ENCODE measurements at regions not wholly inside any gene's neighbourhood (a gene's known extent, or its start where the extent isn't known, plus 50 kb on each side); places are given as distances from the start of the nearest gene placed in this dataset.

DNA sequence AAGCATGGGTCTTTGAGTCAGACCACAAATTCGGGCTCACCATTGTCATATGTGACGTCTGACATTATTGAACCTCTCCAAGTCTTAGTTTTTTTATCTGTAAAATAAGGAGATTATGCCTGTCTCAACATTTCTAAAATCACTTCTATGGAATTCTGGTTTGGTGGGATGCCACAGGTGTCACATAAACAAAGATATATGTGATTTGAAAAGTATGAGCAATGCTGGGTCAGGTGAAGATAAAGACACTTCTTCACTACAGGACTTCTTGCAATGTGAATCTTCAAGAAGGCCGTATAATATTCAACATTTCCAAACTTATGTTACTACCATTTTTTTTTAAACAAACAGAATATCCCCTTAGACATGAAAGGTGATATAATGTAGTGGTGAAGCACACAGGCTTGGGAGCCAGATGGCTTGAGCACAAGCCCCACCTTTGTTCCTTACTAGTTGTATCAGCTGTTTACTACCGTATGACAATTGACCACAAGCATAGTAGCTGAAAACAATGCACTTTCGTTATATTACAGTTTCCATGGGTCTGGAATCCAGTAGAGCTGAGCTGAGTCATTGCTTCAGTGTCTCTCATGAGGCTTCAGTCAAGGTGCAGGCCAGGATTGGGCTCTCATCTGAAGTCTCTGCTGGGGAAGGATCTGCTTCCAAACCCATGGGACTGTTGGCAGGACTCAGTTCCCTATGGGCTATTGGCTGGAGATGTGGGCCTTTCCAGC is 87.7 kb downstream of the UTP18 start:
- H3K27me3 ChIP-seq (replicated peaks; ENCODE audit: control insufficient read depth, insufficient read depth, low read length, poor library complexity, severe bottlenecking) = no peaks in the 10 kb centered on the region
- H3K4me1 ChIP-seq (ENCODE audit: control insufficient read depth, insufficient read depth, low read length, poor library complexity, severe bottlenecking) = no peaks in the 10 kb centered on the region
- no peak overlapping the region for H3K27ac ChIP-seq (ENCODE audit: insufficient read depth, low read length, poor library complexity, severe bottlenecking)
- DNase-seq = no peak
- no peak overlapping the region for H3K4me3 ChIP-seq (ENCODE audit: insufficient read depth, low read depth, low read length, poor library complexity, severe bottlenecking)
- H3K36me3 ChIP-seq (ENCODE audit: control insufficient read depth, insufficient read depth, low read length) = no peaks in the 10 kb centered on the region
- no peaks in the 10 kb centered on the region for H3K9me3 ChIP-seq (ENCODE audit: control insufficient read depth, low read length)

- no peak for DNase-seq
- H3K4me1 ChIP-seq (ENCODE audit: control insufficient read depth, insufficient read depth, low read length, poor library complexity, severe bottlenecking) = no peaks in the 10 kb centered on the region
- no peak overlapping the region for H3K27ac ChIP-seq (ENCODE audit: insufficient read depth, low read length, poor library complexity, severe bottlenecking)
- H3K36me3 ChIP-seq (ENCODE audit: control insufficient read depth, insufficient read depth, low read length) = no peaks in the 10 kb centered on the region
- no peaks in the 10 kb centered on the region for H3K27me3 ChIP-seq (replicated peaks; ENCODE audit: control insufficient read depth, insufficient read depth, low read length, poor library complexity, severe bottlenecking)
- H3K9me3 ChIP-seq (ENCODE audit: control insufficient read depth, low read length) = no peaks in the 10 kb centered on the region
- no peak overlapping the region for H3K4me3 ChIP-seq (ENCODE audit: insufficient read depth, low read depth, low read length, poor library complexity, severe bottlenecking)
These were observed 90.7 kb downstream of the UTP18 start for GRCh38 chr17:51351080-51351479.

- Histone ChIP-seq H3K36me3 (ENCODE audit: control insufficient read depth, insufficient read depth, low read length) (no peaks in the 10 kb centered on the region), H3K27me3 (replicated peaks; ENCODE audit: control insufficient read depth, insufficient read depth, low read length, poor library complexity, severe bottlenecking) (no peaks in the 10 kb centered on the region), H3K4me3 (ENCODE audit: insufficient read depth, low read depth, low read length, poor library complexity, severe bottlenecking) (no peak overlapping the region), H3K4me1 (ENCODE audit: control insufficient read depth, insufficient read depth, low read length, poor library complexity, severe bottlenecking) (no peaks in the 10 kb centered on the region), H3K9me3 (ENCODE audit: control insufficient read depth, low read length) (no peaks in the 10 kb centered on the region), H3K27ac (ENCODE audit: insufficient read depth, low read length, poor library complexity, severe bottlenecking) (no peak overlapping the region)
- DNase-seq = no peak
These were observed 91.5 kb downstream of the UTP18 start for GRCh38 chr17:51351890-51352289.

- H3K4me1 ChIP-seq (ENCODE audit: control insufficient read depth, insufficient read depth, low read length, poor library complexity, severe bottlenecking) = no peaks in the 10 kb centered on the region
- no peaks in the 10 kb centered on the region for H3K36me3 ChIP-seq (ENCODE audit: control insufficient read depth, insufficient read depth, low read length)
- H3K4me3 ChIP-seq (ENCODE audit: insufficient read depth, low read depth, low read length, poor library complexity, severe bottlenecking) = no peak overlapping the region
- no peak overlapping the region for H3K27ac ChIP-seq (ENCODE audit: insufficient read depth, low read length, poor library complexity, severe bottlenecking)
- DNase-seq = no peak
- no peaks in the 10 kb centered on the region for H3K9me3 ChIP-seq (ENCODE audit: control insufficient read depth, low read length)
- H3K27me3 ChIP-seq (replicated peaks; ENCODE audit: control insufficient read depth, insufficient read depth, low read length, poor library complexity, severe bottlenecking) = no peaks in the 10 kb centered on the region
These were observed 92.5 kb downstream of the UTP18 start for GRCh38 chr17:51352798-51353197.

DNA sequence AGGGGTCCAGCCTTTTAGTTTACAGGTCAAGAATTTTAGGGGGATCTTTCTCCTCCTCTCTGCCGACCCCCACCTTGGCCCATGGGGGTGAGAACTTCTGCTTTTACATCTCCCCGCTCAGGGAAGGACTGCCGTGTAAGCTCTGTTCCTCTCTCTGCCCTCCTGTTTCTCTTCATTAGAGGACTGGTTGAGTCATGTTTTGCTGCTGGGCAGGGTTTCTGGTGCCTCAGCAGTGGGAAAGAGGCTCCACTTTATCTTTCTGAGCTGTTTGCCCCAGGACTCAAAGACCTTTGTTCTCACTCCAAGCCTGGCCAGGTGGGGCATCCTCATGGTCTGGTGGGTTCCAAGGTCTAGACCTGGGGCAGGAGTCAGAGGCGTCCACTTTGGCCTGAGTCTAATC is 93.0 kb downstream of the UTP18 start:
- Histone ChIP-seq H3K4me1 (ENCODE audit: control insufficient read depth, insufficient read depth, low read length, poor library complexity, severe bottlenecking) (no peaks in the 10 kb centered on the region), H3K4me3 (ENCODE audit: insufficient read depth, low read depth, low read length, poor library complexity, severe bottlenecking) (no peak overlapping the region), H3K36me3 (ENCODE audit: control insufficient read depth, insufficient read depth, low read length) (no peaks in the 10 kb centered on the region), H3K27ac (ENCODE audit: insufficient read depth, low read length, poor library complexity, severe bottlenecking) (no peak overlapping the region), H3K9me3 (ENCODE audit: control insufficient read depth, low read length) (no peaks in the 10 kb centered on the region), H3K27me3 (replicated peaks; ENCODE audit: control insufficient read depth, insufficient read depth, low read length, poor library complexity, severe bottlenecking) (no peaks in the 10 kb centered on the region)
- no peak for DNase-seq

DNA sequence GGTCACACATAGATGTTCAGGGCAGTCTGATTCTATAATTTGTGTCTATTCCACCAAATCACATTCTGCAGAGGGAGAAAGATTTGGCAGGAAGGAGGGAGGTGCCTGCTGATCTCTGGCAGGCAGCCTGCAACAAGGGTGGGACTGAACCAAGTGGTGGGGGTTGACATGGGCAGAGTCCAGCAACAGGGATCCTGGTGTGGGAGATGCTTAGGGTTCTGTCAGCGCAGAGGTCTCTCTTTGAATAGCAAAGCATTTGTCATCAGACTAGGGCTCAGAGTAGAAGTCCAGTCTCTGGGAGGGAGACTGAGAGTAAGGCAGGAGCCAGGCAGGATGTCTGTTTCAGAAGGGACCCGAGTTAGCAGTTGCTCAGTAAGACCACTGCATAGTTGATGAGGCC is 94.6 kb downstream of the UTP18 start:
- Histone ChIP-seq H3K4me1 (ENCODE audit: control insufficient read depth, insufficient read depth, low read length, poor library complexity, severe bottlenecking) (no peaks in the 10 kb centered on the region), H3K36me3 (ENCODE audit: control insufficient read depth, insufficient read depth, low read length) (no peaks in the 10 kb centered on the region), H3K9me3 (ENCODE audit: control insufficient read depth, low read length) (no peaks in the 10 kb centered on the region), H3K4me3 (ENCODE audit: insufficient read depth, low read depth, low read length, poor library complexity, severe bottlenecking) (no peak overlapping the region), H3K27me3 (replicated peaks; ENCODE audit: control insufficient read depth, insufficient read depth, low read length, poor library complexity, severe bottlenecking) (no peaks in the 10 kb centered on the region), H3K27ac (ENCODE audit: insufficient read depth, low read length, poor library complexity, severe bottlenecking) (no peak overlapping the region)
- DNase-seq = no peak

GRCh38 chr17:51355441-51356410 is 95.4 kb downstream of the UTP18 start:
- Histone ChIP-seq H3K27me3 (replicated peaks; ENCODE audit: control insufficient read depth, insufficient read depth, low read length, poor library complexity, severe bottlenecking) (no peaks in the 10 kb centered on the region), H3K9me3 (ENCODE audit: control insufficient read depth, low read length) (no peaks in the 10 kb centered on the region), H3K36me3 (ENCODE audit: control insufficient read depth, insufficient read depth, low read length) (no peaks in the 10 kb centered on the region), H3K4me1 (ENCODE audit: control insufficient read depth, insufficient read depth, low read length, poor library complexity, severe bottlenecking) (no peaks in the 10 kb centered on the region), H3K4me3 (ENCODE audit: insufficient read depth, low read depth, low read length, poor library complexity, severe bottlenecking) (no peak overlapping the region), H3K27ac (ENCODE audit: insufficient read depth, low read length, poor library complexity, severe bottlenecking) (no peak overlapping the region)
- no peak for DNase-seq

- no peak for DNase-seq
- Histone ChIP-seq H3K36me3 (ENCODE audit: control insufficient read depth, insufficient read depth, low read length) (no peaks in the 10 kb centered on the region), H3K27ac (ENCODE audit: insufficient read depth, low read length, poor library complexity, severe bottlenecking) (no peak overlapping the region), H3K4me3 (ENCODE audit: insufficient read depth, low read depth, low read length, poor library complexity, severe bottlenecking) (no peak overlapping the region), H3K4me1 (ENCODE audit: control insufficient read depth, insufficient read depth, low read length, poor library complexity, severe bottlenecking) (no peaks in the 10 kb centered on the region), H3K27me3 (replicated peaks; ENCODE audit: control insufficient read depth, insufficient read depth, low read length, poor library complexity, severe bottlenecking) (no peaks in the 10 kb centered on the region), H3K9me3 (ENCODE audit: control insufficient read depth, low read length) (no peaks in the 10 kb centered on the region)
These were observed 98.7 kb downstream of the UTP18 start for GRCh38 chr17:51359055-51359454.

DNA sequence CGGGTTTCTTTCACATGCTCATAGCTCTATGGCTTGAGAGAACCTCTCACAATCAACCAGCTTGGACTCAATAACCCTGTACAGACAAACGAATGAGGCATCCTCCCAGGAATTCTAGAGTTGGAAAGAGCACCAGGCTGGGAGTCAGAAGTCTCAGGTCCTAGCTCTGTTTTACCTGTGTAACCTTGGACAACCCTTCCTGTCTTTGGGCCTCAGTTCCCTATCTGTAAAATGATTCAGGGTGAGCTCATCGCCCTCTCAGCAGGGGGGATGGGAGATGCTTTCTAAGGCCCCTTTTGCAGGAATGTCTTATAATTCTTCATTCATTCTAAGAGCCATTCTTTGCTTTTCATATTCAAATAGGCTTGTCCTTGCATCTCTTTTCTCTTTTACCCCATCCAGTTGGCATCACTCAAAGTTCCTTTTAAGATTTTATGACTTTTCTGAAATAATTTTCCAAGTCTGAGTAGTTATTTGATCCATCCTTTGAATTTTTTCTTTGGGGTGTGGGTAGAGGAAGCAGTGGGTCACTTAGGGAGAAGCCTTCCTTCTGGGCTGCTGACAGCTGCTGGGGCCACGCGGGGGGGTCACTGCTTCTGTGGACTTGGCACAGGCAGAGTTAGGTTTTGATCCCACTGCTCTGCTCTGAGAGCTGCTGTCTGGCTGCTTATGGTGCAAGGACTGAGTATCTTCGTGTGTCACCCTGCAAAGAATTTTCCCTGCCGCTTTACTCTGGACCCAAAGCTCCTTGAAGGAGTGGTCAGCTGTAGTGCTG is 102.7 kb downstream of the UTP18 start:
- no peaks in the 10 kb centered on the region for H3K36me3 ChIP-seq (ENCODE audit: control insufficient read depth, insufficient read depth, low read length)
- H3K27me3 ChIP-seq (replicated peaks; ENCODE audit: control insufficient read depth, insufficient read depth, low read length, poor library complexity, severe bottlenecking) = no peaks in the 10 kb centered on the region
- H3K9me3 ChIP-seq (ENCODE audit: control insufficient read depth, low read length) = no peaks in the 10 kb centered on the region
- no peak overlapping the region for H3K4me3 ChIP-seq (ENCODE audit: insufficient read depth, low read depth, low read length, poor library complexity, severe bottlenecking)
- H3K4me1 ChIP-seq (ENCODE audit: control insufficient read depth, insufficient read depth, low read length, poor library complexity, severe bottlenecking) = peaks cover 8% of the 10 kb centered on the region
- DNase-seq = no peak
- no peak overlapping the region for H3K27ac ChIP-seq (ENCODE audit: insufficient read depth, low read length, poor library complexity, severe bottlenecking)

Data from effector memory CD4-positive, alpha-beta T cell (primary cell).